Mesodermal cell (in vitro differentiated cells): ENCODE measurements at regions not wholly inside any gene's neighbourhood (a gene's known extent, or its start where the extent isn't known, plus 50 kb on each side); places are given as distances from the start of the nearest gene placed in this dataset.

Experiments used
- H3K27ac ChIP-seq: 2 replicates; pipeline ENCODE4 v1.7.0; 2013; ENCODE audit warnings: mild to moderate bottlenecking, low read depth, low read length, moderate library complexity; ENCODE audit not compliant: severe bottlenecking
- H3K36me3 ChIP-seq: 2 replicates; pipeline ENCODE4 v1.7.1; 2013; ENCODE audit warnings: mild to moderate bottlenecking, low read length, moderate library complexity; ENCODE audit not compliant: control insufficient read depth, insufficient read depth
- H3K4me1 ChIP-seq: one replicate; pipeline ENCODE4 v1.7.1; 2013; ENCODE audit warnings: mild to moderate bottlenecking, low read length; ENCODE audit not compliant: insufficient read depth, control insufficient read depth, poor library complexity, severe bottlenecking
- H3K4me3 ChIP-seq: 2 replicates; pipeline ENCODE4 v1.7.0; 2013; ENCODE audit warnings: low read length, control low read depth, mild to moderate bottlenecking; ENCODE audit not compliant: insufficient read depth, poor library complexity, severe bottlenecking; ENCODE audit errors: extremely low read depth
- H3K9me3 ChIP-seq: 2 replicates; pipeline ENCODE4 v1.7.1; 2013; ENCODE audit warnings: mild to moderate bottlenecking, low read length, moderate library complexity; ENCODE audit not compliant: control insufficient read depth
- WGBS, 2 experiments: methylation state at CpG; one replicate each; pipeline ENCODE4 v1.1.5; 2013; ENCODE audit warnings: missing lambda C conversion rate in 2 of 2; ENCODE audit not compliant: insufficient coverage in 2 of 2; 5-methylcytosine and 5-hydroxymethylcytosine counted together

DNA sequence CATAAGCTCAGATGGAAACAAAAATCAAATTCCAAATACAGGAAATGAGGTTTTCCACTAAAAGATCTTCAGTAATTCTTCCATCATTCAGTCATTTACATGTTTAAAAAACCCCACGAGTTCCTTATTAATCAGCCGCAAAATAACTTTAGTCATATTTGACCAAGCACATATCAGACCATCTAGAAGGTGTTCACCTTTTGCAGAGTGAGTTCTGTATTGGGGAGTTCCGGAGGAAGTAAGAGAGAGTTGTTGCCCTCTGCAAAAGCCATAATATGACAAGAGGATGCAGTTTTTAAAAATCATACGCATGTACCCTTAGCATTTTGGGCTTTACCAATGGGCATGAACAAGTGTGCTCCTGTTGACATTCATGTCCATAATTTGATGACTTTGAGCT is 61.6 kb downstream of the CCR1 start:
- H3K27ac ChIP-seq = no peak overlapping the region
- WGBS, 2 experiments = 100% methylated on average over 1 to 2 of the region's 4 CpGs
- no peak overlapping the region for H3K4me3 ChIP-seq
- no peaks in the 10 kb centered on the region for H3K36me3 ChIP-seq
- no peaks in the 10 kb centered on the region for H3K4me1 ChIP-seq
- no peaks in the 10 kb centered on the region for H3K9me3 ChIP-seq

GRCh38 chr3:46146021-46146420 is 62.1 kb downstream of the CCR1 start:
- no CpG with 5 or more reads among the region's 2 CpGs for WGBS, 2 experiments
- H3K4me3 ChIP-seq = no peak overlapping the region
- no peak overlapping the region for H3K27ac ChIP-seq
- no peaks in the 10 kb centered on the region for H3K9me3 ChIP-seq
- H3K4me1 ChIP-seq = no peaks in the 10 kb centered on the region
- no peaks in the 10 kb centered on the region for H3K36me3 ChIP-seq

- no peaks in the 10 kb centered on the region for H3K9me3 ChIP-seq
- H3K36me3 ChIP-seq = no peaks in the 10 kb centered on the region
- no peak overlapping the region for H3K4me3 ChIP-seq
- WGBS, 2 experiments = 100% methylated on average over 1 of the region's 1 CpG; no CpG with 5 or more reads in 1 of the 2 experiments
- H3K4me1 ChIP-seq = no peaks in the 10 kb centered on the region
- H3K27ac ChIP-seq = no peak overlapping the region
These were observed 63.0 kb downstream of the CCR1 start for GRCh38 chr3:46145147-46145546.

DNA sequence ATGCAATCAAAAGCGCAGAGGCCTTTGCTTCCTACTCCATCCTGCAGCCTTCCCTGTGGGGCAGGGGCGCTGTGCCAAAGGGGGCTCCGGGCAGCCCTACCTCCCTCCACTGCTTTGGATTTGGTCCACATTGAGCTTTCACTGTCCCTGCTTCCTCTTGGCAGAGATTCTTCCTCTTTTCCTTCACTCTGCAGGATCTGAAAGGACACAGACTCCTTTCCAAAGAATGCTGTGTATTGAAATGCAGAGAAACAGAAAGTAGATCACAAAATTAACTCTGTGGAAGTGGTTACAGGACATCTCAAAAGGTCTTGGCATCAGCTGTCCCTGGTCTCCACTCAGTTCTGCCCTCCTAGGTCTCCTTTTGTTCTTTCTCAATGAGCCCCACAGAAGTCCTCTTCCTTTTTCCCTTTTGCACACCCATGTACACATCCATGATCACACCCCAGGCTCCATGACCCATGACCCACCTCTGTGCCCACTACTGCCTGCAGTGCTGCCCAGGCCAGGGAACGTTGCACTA is 64.1 kb downstream of the CCR1 start:
- H3K4me1 ChIP-seq = no peaks in the 10 kb centered on the region
- H3K27ac ChIP-seq = no peak overlapping the region
- no peaks in the 10 kb centered on the region for H3K9me3 ChIP-seq
- WGBS, 2 experiments = 87 to 92% methylated on average over 2 of the region's 4 CpGs
- no peaks in the 10 kb centered on the region for H3K36me3 ChIP-seq
- H3K4me3 ChIP-seq = no peak overlapping the region

- Histone ChIP-seq H3K4me3 (no peak overlapping the region), H3K4me1 (no peaks in the 10 kb centered on the region), H3K27ac (no peak overlapping the region), H3K9me3 (no peaks in the 10 kb centered on the region), H3K36me3 (no peaks in the 10 kb centered on the region)
- WGBS, 2 experiments = 90 to 93% methylated on average over 7 of the region's 9 CpGs
These were observed 66.3 kb downstream of the CCR1 start for GRCh38 chr3:46141813-46142212.

DNA sequence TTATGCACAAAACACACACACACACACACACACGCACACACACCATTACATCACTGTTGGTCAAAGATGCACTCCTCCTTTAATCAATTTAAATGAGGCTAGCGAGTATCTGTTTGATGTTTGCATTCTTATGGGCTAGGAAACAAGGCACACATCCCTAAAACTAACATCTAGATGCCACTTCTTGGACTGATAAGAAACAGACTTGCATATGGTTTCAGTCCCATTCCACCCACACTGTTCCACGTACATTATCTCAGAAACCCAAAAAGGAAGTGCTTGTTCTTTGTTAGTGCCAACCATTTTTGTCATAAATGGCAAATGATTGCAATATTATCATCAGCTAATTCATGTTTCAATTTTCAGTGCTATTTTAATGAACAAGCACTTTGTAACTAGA is 69.5 kb downstream of the CCR1 start:
- 100% methylated on average over 1 to 2 of the region's 3 CpGs for WGBS, 2 experiments
- H3K36me3 ChIP-seq = no peaks in the 10 kb centered on the region
- no peaks in the 10 kb centered on the region for H3K4me1 ChIP-seq
- H3K9me3 ChIP-seq = no peaks in the 10 kb centered on the region
- no peak overlapping the region for H3K4me3 ChIP-seq
- no peak overlapping the region for H3K27ac ChIP-seq

- 82 to 87% methylated on average over 3 of the region's 3 CpGs for WGBS, 2 experiments
- H3K27ac ChIP-seq = no peak overlapping the region
- no peaks in the 10 kb centered on the region for H3K9me3 ChIP-seq
- H3K4me1 ChIP-seq = no peaks in the 10 kb centered on the region
- H3K4me3 ChIP-seq = no peak overlapping the region
- no peaks in the 10 kb centered on the region for H3K36me3 ChIP-seq
These were observed 72.6 kb downstream of the CCR1 start for GRCh38 chr3:46135475-46135874.

DNA sequence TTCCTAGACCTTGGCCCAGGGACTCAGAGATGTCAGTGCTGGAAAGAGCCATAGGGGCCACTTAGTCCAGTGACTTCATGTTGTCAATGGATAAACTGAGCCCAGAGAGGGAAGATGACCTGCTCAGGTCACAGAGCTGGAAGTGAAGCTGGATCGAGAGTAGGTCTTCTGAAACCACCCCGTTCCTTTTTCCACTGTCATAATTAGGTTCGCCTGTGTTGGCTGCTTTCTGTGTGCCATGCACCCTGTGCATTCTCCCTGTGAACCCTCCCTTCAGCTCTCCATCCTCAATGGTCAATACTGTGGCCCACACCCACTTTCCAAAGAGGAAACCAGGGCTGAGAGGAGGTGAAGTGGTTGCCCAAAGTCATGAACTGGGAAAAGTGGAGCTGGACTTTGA is 74.8 kb downstream of the CCR1 start:
- Histone ChIP-seq H3K27ac (no peak overlapping the region), H3K4me3 (no peak overlapping the region), H3K4me1 (peaks cover under 1% of the 10 kb centered on the region), H3K9me3 (no peaks in the 10 kb centered on the region), H3K36me3 (no peaks in the 10 kb centered on the region)
- 86 to 94% methylated on average over 1 to 3 of the region's 3 CpGs for WGBS, 2 experiments

GRCh38 chr3:46132565-46132964 is 75.5 kb downstream of the CCR1 start:
- 100% methylated on average over 1 to 3 of the region's 4 CpGs for WGBS, 2 experiments

GRCh38 chr3:46131884-46132450 is 76.1 kb downstream of the CCR1 start:
- Histone ChIP-seq H3K36me3 (no peaks in the 10 kb centered on the region), H3K4me3 (no peak overlapping the region), H3K4me1 (peaks cover 12% of the 10 kb centered on the region), H3K27ac (no peak overlapping the region), H3K9me3 (no peaks in the 10 kb centered on the region)
- WGBS, 2 experiments = 85 to 88% methylated on average over 8 of the region's 8 CpGs

More at GRCh38 chr3:46132565-46132964, 75.5 kb downstream of the CCR1 start:
- H3K4me3 ChIP-seq = no peak overlapping the region
- no peak overlapping the region for H3K27ac ChIP-seq
- H3K36me3 ChIP-seq = no peaks in the 10 kb centered on the region
- H3K9me3 ChIP-seq = no peaks in the 10 kb centered on the region
- H3K4me1 ChIP-seq = peaks cover 7% of the 10 kb centered on the region

DNA sequence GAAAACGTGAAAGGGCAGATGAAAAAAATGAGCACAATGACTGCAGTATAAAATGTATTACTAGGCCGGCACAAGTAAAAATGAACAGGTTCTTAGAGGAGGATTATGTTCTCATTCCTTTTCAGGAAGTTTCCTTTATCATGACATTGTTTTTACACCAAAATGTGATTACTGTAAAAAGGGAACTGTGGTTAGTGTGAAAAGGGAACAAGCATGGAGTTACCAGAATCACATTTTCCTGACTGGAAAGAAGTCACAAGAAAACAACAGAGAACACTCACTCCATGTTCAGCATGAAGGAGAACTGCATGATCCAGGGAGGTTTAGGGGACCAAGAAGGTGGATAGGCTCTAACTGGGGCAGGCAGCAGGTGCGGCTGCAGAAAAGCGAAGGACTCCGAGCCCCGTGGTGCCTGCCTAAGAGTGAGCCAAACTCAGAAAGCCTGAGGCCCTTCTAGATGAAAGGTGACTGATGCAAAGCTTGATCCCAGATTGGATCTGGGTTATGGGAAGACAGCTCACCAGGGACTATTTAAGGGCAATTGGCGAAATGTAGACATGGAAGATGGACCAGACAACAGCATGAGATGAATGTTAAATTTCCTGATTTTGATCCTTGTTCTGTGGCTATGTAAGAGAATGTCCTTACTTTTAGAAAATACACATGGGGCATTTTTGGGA is 77.3 kb downstream of the CCR1 start:
- WGBS, 2 experiments = 87 to 98% methylated on average over 5 to 7 of the region's 7 CpGs
- Histone ChIP-seq H3K4me1 (peaks cover 15% of the 10 kb centered on the region), H3K27ac (no peak overlapping the region), H3K36me3 (no peaks in the 10 kb centered on the region), H3K9me3 (no peaks in the 10 kb centered on the region), H3K4me3 (no peak overlapping the region)
